Astrocyte of the cerebellum (primary cell): ENCODE measurements at regions not wholly inside any gene's neighbourhood (a gene's known extent, or its start where the extent isn't known, plus 50 kb on each side); places are given as distances from the start of the nearest gene placed in this dataset.
"Not testable (repeated sequence)": the region's sequence is repeated elsewhere in the genome, so short reads cannot be mapped to it uniquely, and the experiment has no call there.

Experiments used
- DNase-seq: peaks from one replicate; pipeline ENCODE4 v3.0.0-alpha.2; 2011; ENCODE audit warnings: low read depth
- H3K4me3 ChIP-seq: 2 replicates; pipeline ENCODE4 v1.5.1; 2011; ENCODE audit warnings: mild to moderate bottlenecking, low read depth, low read length, moderate library complexity
- in situ Hi-C: cut with HindIII; loops from 2 replicates; pipeline ENCODE4 v1.10.0; 2017; ENCODE audit warnings: low sequenced_read_pairs
- TF ChIP-seq, protein P1 (sequence below): IDR thresholded peaks from 2 replicates; pipeline ENCODE4 v1.5.1; 2012; ENCODE audit warnings: low read length, low read depth, moderate library complexity, mild to moderate bottlenecking; ENCODE audit errors: missing control alignments

DNA sequence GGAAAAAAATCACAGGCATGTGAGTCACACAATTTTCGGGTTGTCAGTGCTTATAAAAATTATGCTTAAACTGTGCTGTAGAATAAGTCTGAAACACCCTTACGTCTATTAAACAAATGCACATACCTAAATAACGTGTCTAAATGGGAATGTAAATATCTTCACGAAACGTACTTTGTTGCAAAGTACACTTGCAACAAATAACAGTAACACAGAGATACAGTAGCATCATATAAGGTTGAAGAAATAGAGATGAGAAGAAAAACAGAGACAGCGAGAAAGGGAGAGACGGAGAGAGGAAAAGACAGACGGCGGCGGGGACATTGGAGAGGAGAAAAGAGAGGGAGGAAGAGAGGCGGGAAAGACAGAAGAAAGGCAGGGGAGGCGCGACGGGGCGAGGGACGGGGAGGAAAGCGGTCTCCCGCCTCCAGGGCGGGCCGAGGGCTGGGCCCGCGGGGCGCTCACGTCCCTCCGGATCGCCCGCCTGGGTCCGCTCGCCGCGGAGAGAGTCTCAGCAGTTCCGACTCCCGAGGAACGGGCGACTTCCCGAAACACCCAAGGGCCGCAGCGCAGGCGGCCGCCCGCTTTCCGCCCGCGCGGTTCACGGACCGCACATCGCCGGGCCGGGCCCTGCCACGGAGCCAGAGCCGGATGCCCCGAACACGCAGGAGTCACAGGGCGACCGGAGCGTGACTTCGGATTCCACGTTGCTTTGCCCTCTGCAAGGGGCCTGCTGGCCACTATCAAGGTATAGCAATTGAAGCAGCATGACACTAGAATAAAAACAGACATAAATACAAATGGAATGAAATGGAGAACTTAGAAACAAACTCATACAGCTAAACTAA is 153.4 kb downstream of the LMLN start:
- TF ChIP-seq, protein P1, sequence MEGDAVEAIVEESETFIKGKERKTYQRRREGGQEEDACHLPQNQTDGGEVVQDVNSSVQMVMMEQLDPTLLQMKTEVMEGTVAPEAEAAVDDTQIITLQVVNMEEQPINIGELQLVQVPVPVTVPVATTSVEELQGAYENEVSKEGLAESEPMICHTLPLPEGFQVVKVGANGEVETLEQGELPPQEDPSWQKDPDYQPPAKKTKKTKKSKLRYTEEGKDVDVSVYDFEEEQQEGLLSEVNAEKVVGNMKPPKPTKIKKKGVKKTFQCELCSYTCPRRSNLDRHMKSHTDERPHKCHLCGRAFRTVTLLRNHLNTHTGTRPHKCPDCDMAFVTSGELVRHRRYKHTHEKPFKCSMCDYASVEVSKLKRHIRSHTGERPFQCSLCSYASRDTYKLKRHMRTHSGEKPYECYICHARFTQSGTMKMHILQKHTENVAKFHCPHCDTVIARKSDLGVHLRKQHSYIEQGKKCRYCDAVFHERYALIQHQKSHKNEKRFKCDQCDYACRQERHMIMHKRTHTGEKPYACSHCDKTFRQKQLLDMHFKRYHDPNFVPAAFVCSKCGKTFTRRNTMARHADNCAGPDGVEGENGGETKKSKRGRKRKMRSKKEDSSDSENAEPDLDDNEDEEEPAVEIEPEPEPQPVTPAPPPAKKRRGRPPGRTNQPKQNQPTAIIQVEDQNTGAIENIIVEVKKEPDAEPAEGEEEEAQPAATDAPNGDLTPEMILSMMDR, result no peak
- in situ Hi-C loops, result no loop called here
- DNase-seq, result no peak
- H3K4me3 ChIP-seq, result peak overlapping the region; percentile 5

DNA sequence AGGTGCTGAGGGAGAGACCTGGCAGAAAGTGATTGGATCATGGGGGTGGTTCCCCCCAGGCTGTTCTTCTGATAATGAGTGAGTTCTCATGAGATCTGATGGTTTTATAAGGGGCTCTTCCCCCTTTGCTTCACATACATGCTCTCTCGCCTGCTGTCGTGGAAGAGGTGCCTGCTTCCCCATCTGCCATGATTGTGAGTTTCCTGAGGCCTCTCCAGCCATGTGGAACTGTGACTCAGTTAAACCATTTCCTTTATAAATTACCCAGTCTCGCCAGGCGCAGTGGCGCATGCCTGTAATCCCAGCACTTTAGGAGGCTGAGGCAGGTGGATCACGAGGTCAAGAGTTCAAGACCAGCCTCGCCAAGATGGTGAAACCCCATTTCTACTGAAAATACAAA is 154.5 kb downstream of the LMLN start:
- in situ Hi-C loops, H3K4me3 ChIP-seq, DNase-seq: not testable (repeated sequence)

DNA sequence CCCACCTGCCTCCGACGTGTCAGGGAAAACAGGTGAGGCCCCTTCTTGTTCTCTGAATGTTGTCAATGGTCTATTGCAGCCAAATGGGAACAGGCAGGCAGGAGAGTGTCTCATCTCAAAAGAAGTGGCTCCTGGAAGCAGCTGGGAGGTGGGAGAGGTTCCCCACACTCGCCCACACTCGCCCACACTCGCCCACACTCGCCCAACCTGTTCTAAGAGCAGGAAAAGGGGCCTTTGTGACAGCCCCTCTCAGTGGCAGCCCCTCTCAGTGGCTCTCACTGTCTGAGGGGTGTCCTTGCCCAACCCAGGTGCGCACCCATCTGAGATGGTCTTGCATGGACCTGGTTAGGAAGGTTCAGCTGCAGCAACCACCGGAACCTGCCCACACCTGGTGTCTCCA is 162.2 kb downstream of the LMLN start:
- in situ Hi-C loops, H3K4me3 ChIP-seq, DNase-seq: not testable (repeated sequence)

DNA sequence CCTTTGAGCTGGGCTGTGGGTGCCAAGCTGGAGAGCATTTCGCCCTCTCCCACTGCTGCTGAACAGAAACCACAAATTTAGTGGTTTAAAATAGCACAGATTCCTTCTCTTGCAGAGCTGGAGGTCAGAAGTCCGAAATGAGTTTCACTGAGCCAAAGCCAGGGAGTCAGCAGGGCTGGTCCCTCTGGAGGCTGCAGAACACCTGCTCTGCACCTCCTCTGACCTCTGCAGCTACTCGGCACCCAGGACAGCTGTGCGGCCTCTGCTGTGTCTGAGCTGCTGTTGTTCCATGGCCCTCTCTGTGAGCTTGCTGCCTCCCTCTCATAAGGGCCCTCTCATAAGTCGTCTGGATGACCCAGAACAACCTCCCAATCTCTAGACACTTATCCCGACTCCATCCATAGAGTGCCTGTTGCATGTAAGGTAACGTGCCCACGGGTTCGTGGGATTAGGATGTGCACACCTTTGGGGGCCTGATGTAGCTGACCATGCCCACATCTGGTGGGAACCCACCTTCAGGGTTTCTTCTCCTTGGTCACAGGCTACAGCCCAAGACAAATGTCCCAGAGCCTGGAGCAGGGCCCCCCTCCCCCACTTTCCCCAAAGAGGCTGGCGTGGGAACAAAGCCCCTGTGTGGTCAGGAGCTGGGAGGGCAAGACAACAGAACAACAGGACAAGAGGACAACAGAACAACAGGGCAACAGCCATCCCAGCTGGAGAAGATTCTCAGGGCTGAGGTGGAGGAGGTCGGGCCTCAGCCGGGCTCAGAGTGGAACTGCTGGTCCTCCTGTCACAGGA is 177.2 kb downstream of the LMLN start:
- H3K4me3 ChIP-seq, DNase-seq, in situ Hi-C loops: not testable (repeated sequence)

DNA sequence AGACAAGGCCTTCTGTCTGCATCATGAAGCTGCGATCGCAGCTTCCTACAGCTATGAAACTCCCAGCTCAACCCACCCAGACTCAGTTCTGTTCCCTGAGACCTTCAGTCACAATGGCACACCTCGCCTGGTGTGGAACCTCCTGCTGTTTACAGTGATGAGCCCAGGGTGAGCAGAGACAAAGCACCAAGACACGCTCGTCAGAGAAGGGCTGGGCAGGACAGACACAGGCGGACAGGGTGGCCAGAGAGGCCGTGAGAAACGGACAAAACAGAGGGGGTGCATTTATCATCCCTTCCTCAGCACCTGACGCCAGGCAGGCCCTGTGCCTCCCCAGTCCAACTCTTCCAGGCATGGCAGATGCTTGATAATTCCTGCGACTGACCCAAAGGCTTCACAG is 178.2 kb downstream of the LMLN start:
- H3K4me3 ChIP-seq, DNase-seq, in situ Hi-C loops: not testable (repeated sequence)

DNA sequence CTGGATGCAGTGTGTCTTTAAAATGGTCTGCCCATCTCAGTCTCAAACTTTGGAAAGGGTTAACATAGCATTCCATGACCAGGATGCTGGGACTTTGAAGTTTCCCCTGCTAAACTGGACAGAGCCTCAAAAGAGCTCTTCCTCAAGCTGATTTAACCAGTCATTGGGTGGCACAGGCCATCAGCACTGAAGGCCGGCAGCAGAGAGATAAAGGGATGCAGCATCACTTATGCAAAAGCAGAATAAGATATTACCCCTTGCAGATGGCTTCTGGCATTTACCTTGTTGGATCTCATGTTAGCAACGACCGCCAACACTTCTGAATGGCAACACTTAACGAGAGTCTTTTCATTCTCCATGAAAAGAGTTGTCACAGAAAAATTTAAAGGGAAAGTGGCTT is 179.0 kb downstream of the LMLN start:
- not testable (repeated sequence) for DNase-seq, H3K4me3 ChIP-seq

DNA sequence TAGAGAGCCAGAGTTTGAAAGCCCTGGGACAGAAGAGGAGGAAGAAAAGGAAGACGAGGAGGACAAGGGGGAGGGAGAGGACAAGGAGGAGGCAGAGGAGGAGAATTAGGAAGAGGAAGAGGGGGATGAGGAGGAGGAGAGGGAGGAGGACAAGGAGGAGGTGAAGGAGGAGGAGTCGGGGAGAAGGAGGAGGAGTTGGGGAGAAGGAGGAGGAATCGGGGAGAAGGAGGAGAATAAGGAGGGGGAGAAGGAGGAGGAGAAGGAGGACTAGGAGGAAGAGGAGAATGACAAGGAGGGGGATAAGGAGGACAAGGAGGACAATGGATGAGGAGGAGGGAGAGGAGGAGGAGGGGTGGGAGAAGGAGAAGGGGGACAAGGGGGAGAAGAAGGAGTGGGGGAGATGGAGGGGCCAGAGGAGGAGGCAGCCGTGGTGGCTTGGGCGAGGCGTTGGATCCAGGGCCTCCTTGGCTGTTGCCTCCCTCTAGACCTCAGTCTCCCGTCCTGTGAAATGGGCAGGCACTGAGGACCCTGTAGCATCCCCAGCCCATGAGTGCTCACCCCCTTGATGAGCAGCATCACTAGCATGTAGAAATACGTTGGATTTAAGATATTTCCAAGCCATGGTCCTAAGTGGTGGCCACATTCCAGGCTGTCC is 179.6 kb downstream of the LMLN start:
- in situ Hi-C loops, DNase-seq, H3K4me3 ChIP-seq: not testable (repeated sequence)

More for the DNA sequence above, 179.0 kb downstream of the LMLN start:
- in situ Hi-C loops, result not testable (repeated sequence)

DNA sequence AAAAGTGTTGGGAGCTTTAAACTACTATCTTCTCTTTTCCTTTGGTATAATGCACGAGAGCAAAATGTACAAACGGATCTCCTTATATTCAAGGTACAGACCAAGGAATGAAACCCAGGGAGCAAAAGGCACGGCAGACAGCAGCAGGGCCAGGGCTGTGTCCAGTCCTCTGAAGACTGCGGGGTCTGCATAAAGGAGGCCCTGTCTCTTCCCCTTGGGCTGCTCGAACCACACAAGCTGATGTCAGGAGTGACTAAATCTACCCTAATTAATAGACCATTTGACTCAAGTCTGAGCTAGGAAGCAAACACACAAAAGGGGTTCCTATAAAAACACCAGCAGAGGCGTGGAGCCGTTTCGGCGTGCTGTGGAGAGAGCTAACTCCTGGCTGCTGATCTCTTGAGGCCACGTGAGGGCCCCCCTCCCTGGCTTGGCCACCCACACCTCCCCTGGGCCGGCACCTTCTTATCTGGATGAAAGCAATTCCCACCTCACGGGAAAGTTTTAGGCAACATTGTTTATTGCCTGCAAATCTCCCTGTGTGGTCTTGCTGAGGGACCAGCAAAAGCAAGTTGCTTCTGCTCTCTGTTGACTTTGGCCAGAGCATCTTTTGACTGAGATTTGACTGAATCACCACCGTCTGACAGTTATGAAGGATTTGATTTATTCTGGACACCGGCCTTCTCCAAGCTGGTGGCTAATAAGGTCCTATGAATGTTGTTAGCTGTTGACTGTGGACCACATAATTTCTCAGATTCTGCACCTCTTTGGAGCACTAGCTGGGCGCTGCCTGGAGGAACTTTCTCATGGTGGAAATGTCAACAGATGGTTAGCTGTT is 183.5 kb downstream of the LMLN start:
- DNase-seq, H3K4me3 ChIP-seq, in situ Hi-C loops: not testable (repeated sequence)

DNA sequence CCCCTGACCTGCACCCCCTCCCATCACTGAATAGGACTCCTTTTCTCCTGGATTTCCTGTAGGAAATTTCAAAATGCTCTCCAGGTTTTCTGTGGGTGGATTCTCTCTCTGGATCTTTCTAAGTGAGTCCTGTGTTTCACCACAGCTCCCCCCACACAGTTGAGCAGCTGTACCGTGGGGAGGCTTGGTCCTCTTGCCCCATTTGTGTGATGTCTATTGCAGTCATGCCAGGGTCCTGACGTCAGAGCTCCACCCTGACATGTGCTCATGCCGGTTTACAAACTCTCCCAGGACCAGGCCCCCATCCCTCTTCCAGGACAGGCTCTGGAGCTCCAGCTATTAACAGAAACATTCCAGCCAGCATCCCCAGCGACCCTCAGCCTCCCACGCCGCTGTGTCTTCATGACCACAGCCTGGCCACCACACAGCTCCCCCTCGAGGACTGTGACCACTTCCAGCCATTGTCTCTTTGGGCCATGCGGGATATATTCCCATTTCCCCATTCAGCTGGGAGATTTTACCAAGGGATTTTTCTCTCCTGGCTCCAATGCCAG is 185.3 kb downstream of the LMLN start:
- H3K4me3 ChIP-seq, in situ Hi-C loops, DNase-seq: not testable (repeated sequence)

DNA sequence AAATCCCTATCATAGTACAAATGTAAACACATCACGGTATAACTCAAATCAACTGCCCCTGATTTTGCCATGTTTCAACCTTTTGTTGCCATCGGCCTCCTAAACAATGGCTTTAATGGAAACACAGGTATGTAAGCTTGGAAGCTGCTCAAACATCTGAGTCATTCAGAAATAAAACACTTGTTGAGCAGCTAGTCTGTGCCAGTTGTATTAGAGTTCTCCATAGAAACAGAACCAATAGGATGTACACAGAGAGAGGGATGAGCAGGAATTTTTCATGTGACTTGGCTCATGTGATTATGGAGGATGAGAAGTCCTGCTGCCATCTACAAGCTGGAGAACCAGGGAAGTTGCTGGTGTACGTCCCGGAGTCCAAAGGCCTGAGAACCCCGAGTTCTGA is 186.1 kb downstream of the LMLN start:
- DNase-seq, H3K4me3 ChIP-seq, in situ Hi-C loops: not testable (repeated sequence)

DNA sequence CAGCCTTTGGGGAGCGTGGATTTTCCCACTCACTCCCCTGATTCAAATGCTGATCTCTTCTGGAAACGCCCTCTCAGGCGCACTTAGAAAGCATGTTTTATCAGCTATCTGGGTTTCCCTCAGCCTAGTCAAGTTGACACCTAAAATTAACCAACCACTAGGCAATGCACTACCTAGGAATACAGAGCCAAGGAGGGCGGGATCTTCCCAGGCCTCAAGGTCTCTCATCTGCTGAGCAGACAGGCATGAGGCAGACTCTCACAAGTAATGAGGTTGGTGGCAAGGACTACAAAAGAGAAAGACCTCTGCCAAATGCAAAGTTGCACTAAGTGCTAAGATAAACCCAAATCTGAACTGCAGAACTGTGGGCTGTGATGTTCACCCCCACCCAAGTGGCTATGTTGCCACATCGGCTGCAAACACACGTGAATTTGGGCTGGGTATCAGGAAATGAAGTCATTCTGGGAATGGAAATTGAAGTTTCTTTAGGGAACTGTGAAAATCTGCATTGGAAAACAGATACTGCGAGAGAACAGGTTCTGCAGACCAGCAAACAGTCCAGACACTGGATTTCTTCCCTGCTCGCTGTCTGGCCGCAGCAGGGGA is 186.6 kb downstream of the LMLN start:
- DNase-seq, in situ Hi-C loops, H3K4me3 ChIP-seq: not testable (repeated sequence)

DNA sequence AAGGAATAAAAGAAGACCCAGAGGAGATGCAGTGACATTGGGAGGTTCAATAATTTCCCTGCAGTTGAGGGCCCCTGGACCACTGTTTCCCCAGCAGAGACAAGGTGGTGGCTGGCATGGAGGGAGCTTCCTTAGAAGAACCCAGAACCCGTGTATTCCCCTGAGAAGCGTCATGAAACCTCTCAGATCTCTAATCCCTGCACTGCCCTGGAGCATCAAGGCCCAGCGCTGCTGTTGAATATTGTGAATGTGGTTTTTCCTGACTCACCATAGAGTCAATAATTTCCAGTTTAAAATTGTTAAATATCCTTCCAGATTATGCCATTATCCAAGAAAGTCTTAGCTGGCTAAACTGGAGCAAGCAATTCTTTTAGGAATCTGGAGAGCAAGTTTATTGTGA is 187.2 kb downstream of the LMLN start:
- DNase-seq, in situ Hi-C loops, H3K4me3 ChIP-seq: not testable (repeated sequence)

DNA sequence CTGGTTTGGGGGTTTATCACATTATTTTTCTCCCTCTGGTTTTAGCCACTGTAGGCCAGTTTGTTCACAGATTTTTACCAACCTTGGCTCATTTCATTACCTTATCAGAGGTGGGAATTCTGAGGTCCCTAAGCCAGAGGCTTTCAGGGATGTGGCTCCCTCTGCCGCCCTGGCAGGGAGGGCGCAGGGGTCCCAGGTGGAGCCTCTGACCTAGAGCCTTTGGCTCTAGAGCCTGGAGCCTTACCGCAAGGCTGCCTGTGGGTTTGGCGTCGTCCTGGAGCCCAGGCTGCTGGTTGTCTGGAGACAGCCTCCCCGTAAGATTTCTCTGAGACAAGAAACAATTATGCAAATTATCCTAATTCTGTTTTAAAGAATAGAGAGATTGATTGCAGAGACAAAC is 188.0 kb downstream of the LMLN start:
- H3K4me3 ChIP-seq, in situ Hi-C loops, DNase-seq: not testable (repeated sequence)

DNA sequence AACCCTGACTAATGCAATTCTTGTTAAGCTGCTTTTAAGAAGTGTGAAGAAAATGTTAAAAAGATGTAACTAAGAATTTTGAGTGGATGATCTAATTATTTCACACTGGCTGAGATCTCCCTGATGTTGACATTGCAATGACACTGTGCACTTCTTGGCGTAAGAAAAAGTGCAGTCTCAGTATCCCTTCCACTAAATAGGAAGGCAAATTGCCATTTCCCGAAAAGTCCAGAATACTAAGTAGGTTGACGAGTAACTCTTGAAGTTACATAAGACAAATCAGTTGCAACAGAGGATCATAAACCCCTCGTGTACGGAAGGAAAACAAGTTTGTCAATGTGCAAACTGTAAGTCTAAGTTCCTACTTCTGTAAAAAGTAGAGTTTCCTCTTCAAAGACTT is 189.9 kb downstream of the LMLN start:
- DNase-seq, in situ Hi-C loops, H3K4me3 ChIP-seq: not testable (repeated sequence)

DNA sequence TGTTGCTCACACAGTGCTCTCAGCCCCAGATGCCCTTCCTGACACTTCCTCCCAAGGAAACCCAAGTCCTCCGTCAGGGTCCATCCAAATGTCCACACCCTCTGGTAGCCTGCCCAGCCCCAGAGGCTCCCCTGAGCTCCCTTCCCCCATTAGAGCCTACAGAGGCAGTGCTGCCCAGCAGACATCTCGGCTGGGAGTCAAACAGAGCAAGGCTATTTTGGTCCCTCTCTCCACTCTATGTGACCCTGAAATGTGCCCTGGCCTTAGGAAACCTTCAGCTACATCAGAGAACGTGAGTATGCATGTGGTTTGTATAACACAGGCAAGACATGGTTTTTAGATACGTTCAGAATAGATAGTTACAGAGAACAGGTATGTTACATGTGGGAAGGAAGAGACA is 191.8 kb downstream of the LMLN start:
- H3K4me3 ChIP-seq, DNase-seq, in situ Hi-C loops: not testable (repeated sequence)
